ENCODE measurements at regions not wholly inside any gene's neighbourhood (a gene's known extent, or its start where the extent isn't known, plus 50 kb on each side); places are given as distances from the start of the nearest gene placed in this dataset.

- peak; percentile 49; the same call in 1 of the 2 replicates for TF ChIP-seq HMBOX1 (IDR thresholded peaks at IDR 0.05)
- TF ChIP-seq EHMT2 (IDR thresholded peaks at IDR 0.05) = 0 out of 2 replicates have a peak, but pooled peaks have one; percentile 32
- no peak for TF ChIP-seq SRSF9 (IDR thresholded peaks at IDR 0.05; ENCODE audit: borderline replicate concordance, low read depth, low read length)
- no peak for TF ChIP-seq NELFE (IDR thresholded peaks at IDR 0.05; ENCODE audit: insufficient read depth, insufficient read length)
- peak; percentile 37; the same call in 1 of the 2 replicates for TF ChIP-seq JUN (IDR thresholded peaks at IDR 0.05; ENCODE audit: borderline replicate concordance, low read depth, low read length)
- no peak for TF ChIP-seq JUN (CRISPR knock-in tag; IDR thresholded peaks at IDR 0.05; ENCODE audit: borderline replicate concordance)
- TF ChIP-seq ATF6 (CRISPR knock-in tag; IDR thresholded peaks at IDR 0.05) = no peak
- TF ChIP-seq MCM3 (IDR thresholded peaks at IDR 0.05) = no peak
- TF ChIP-seq CLOCK (CRISPR knock-in tag; IDR thresholded peaks at IDR 0.05; ENCODE audit: borderline replicate concordance) = no peak
- TF ChIP-seq KHSRP (IDR thresholded peaks at IDR 0.05) = no peak
- TF ChIP-seq SPI1 (IDR thresholded peaks at IDR 0.05; ENCODE audit: borderline replicate concordance, low read depth, low read length) = peak; percentile 58; the same call in 1 of the 2 replicates
- TF ChIP-seq ZBTB34 (CRISPR knock-in tag; IDR thresholded peaks at IDR 0.05) = no peak
- TF ChIP-seq NR2C2 (CRISPR knock-in tag; IDR thresholded peaks at IDR 0.05) = no peak
- peak; percentile 78 for TF ChIP-seq NR2C2 (tag; IDR thresholded peaks at IDR 0.05)
- TF ChIP-seq BRCA1 (IDR thresholded peaks at IDR 0.05) = no peak
- TF ChIP-seq BRCA1 (CRISPR knock-in tag; IDR thresholded peaks at IDR 0.05) = no peak
- TF ChIP-seq NR2C1 (IDR thresholded peaks at IDR 0.05) = no peak; the same call in 1 of the 2 replicates
- peak; percentile 51; the same call in 1 of the 2 replicates for TF ChIP-seq NR2C1 (tag; IDR thresholded peaks at IDR 0.05)
- peak; percentile 89 for TF ChIP-seq FOSL1 (tag; conservative IDR thresholded peaks at IDR 0.05)
- no peak for TF ChIP-seq ZC3H4 (CRISPR knock-in tag; IDR thresholded peaks at IDR 0.05; ENCODE audit: borderline replicate concordance)
- TF ChIP-seq HNRNPK (IDR thresholded peaks at IDR 0.05; ENCODE audit: low read depth, low read length, poor library complexity, severe bottlenecking) = no peak
Measured at GRCh38 chr1:59020151-59020997, 236.5 kb upstream of the JUN start (continued).
